ENCODE measurements at regions not wholly inside any gene's neighbourhood (a gene's known extent, or its start where the extent isn't known, plus 50 kb on each side); places are given as distances from the start of the nearest gene placed in this dataset.

GRCh38 chr17:6218333-6218732 lies 148.2 kb downstream of the WSCD1 start:
- peaks cover 0 to 27% (median 18%) of the 10 kb centered on the region in 8 donors for H3K9me3 Mint-ChIP-seq
- no peak overlapping the region for H3K4me3 ChIP-seq (ENCODE audit: low read length in 2 of 2)
- H3K27ac ChIP-seq (ENCODE audit: low read depth, low read length) = no peak overlapping the region
- no peak for DNase-seq
- no peaks in the 10 kb centered on the region for H3K9me3 ChIP-seq (ENCODE audit: control insufficient read depth in 1 of 2, low read length in 2 of 2)
- no peaks in the 10 kb centered on the region for H3K36me3 Mint-ChIP-seq
- POLR2A ChIA-PET (ENCODE audit: partially characterized antibody) = no interaction called here
- no peak overlapping the region for H3K27ac Mint-ChIP-seq
- H3K36me3 ChIP-seq (ENCODE audit: insufficient read depth, low read length) = no peaks in the 10 kb centered on the region
- H3K27me3 ChIP-seq (ENCODE audit: insufficient read depth, low read length) = no peaks in the 10 kb centered on the region
- intact Hi-C loops (cut with micrococcal nuclease) = no loop called here
- H3K27me3 Mint-ChIP-seq = peaks cover 22 to 25% of the 10 kb centered on the region in 2 donors
- CTCF ChIA-PET (ENCODE audit: partially characterized antibody) = no interaction called here
- peaks cover 0 to 3% (median under 1%) of the 10 kb centered on the region in 4 donors for H3K4me1 Mint-ChIP-seq
- no peak overlapping the region for H3K4me3 Mint-ChIP-seq
- no peaks in the 10 kb centered on the region for H3K4me1 ChIP-seq (ENCODE audit: insufficient read depth, low read length)

- Histone ChIP-seq H3K27me3 (ENCODE audit: insufficient read depth, low read length) (no peaks in the 10 kb centered on the region), H3K4me1 (ENCODE audit: insufficient read depth, low read length) (no peaks in the 10 kb centered on the region), H3K36me3 (ENCODE audit: insufficient read depth, low read length) (no peaks in the 10 kb centered on the region), H3K4me3 (ENCODE audit: low read length in 2 of 2) (no peak overlapping the region), H3K9me3 (ENCODE audit: control insufficient read depth in 1 of 2, low read length in 2 of 2) (no peaks in the 10 kb centered on the region), H3K27ac (ENCODE audit: low read depth, low read length) (no peak overlapping the region)
- ChIA-PET CTCF (ENCODE audit: partially characterized antibody) (no interaction called here), POLR2A (ENCODE audit: partially characterized antibody) (no interaction called here)
- no peaks in the 10 kb centered on the region for H3K36me3 Mint-ChIP-seq
- DNase-seq = no peak
- peaks cover 0 to 4% (median under 1%) of the 10 kb centered on the region in 8 donors for H3K9me3 Mint-ChIP-seq
- intact Hi-C loops (cut with micrococcal nuclease) = no loop called here
- no peak overlapping the region for H3K4me3 Mint-ChIP-seq
- H3K27ac Mint-ChIP-seq = no peak overlapping the region
- no peaks in the 10 kb centered on the region for H3K4me1 Mint-ChIP-seq
- H3K27me3 Mint-ChIP-seq = peaks cover 23 to 27% of the 10 kb centered on the region in 2 donors
Observed at GRCh38 chr17:6215071-6216035, 145.2 kb downstream of the WSCD1 start.

GRCh38 chr17:6213859-6214258 lies 143.7 kb downstream of the WSCD1 start:
- Histone ChIP-seq H3K27ac (ENCODE audit: low read depth, low read length) (no peak overlapping the region), H3K27me3 (ENCODE audit: insufficient read depth, low read length) (no peaks in the 10 kb centered on the region), H3K4me1 (ENCODE audit: insufficient read depth, low read length) (no peaks in the 10 kb centered on the region), H3K4me3 (ENCODE audit: low read length in 2 of 2) (no peak overlapping the region), H3K9me3 (ENCODE audit: control insufficient read depth in 1 of 2, low read length in 2 of 2) (no peaks in the 10 kb centered on the region), H3K36me3 (ENCODE audit: insufficient read depth, low read length) (no peaks in the 10 kb centered on the region)
- Mint-ChIP-seq H3K36me3 (no peaks in the 10 kb centered on the region), H3K27ac (no peak overlapping the region), H3K4me3 (no peak overlapping the region), H3K4me1 (no peaks in the 10 kb centered on the region), H3K9me3 (peaks cover 0 to 4% (median 0%) of the 10 kb centered on the region in 8 donors), H3K27me3 (peaks cover 19 to 31% of the 10 kb centered on the region in 2 donors)
- no peak for DNase-seq
- intact Hi-C loops (cut with micrococcal nuclease) = no loop called here
- POLR2A ChIA-PET (ENCODE audit: partially characterized antibody) = no interaction called here
- CTCF ChIA-PET (ENCODE audit: partially characterized antibody) = no interaction called here

- intact Hi-C loops (cut with micrococcal nuclease) = no loop called here
- no peak overlapping the region for H3K27ac ChIP-seq (ENCODE audit: low read depth, low read length)
- Mint-ChIP-seq H3K9me3 (no peaks in the 10 kb centered on the region), H3K36me3 (no peaks in the 10 kb centered on the region), H3K4me3 (no peak overlapping the region), H3K4me1 (no peaks in the 10 kb centered on the region), H3K27ac (no peak overlapping the region), H3K27me3 (peaks cover 12 to 22% of the 10 kb centered on the region in 2 donors)
- no peak overlapping the region for H3K4me3 ChIP-seq (ENCODE audit: low read length in 2 of 2)
- no peaks in the 10 kb centered on the region for H3K36me3 ChIP-seq (ENCODE audit: insufficient read depth, low read length)
- no peaks in the 10 kb centered on the region for H3K9me3 ChIP-seq (ENCODE audit: control insufficient read depth in 1 of 2, low read length in 2 of 2)
- no peaks in the 10 kb centered on the region for H3K4me1 ChIP-seq (ENCODE audit: insufficient read depth, low read length)
- H3K27me3 ChIP-seq (ENCODE audit: insufficient read depth, low read length) = no peaks in the 10 kb centered on the region
- no peak for DNase-seq
- ChIA-PET CTCF (ENCODE audit: partially characterized antibody) (no interaction called here), POLR2A (ENCODE audit: partially characterized antibody) (no interaction called here)
Observed at GRCh38 chr17:6212766-6213165, 142.6 kb downstream of the WSCD1 start.

GRCh38 chr17:6209829-6210228 lies 139.7 kb downstream of the WSCD1 start:
- H3K9me3 ChIP-seq (ENCODE audit: control insufficient read depth in 1 of 2, low read length in 2 of 2) = no peaks in the 10 kb centered on the region
- no peak for DNase-seq
- no peaks in the 10 kb centered on the region for H3K4me1 Mint-ChIP-seq

GRCh38 chr17:6208608-6209180 lies 138.5 kb downstream of the WSCD1 start:
- no peaks in the 10 kb centered on the region for H3K9me3 ChIP-seq (ENCODE audit: control insufficient read depth in 1 of 2, low read length in 2 of 2)
- H3K36me3 ChIP-seq (ENCODE audit: insufficient read depth, low read length) = no peaks in the 10 kb centered on the region
- intact Hi-C loops (cut with micrococcal nuclease) = no loop called here
- DNase-seq = no peak
- no peaks in the 10 kb centered on the region for H3K9me3 Mint-ChIP-seq
- no peaks in the 10 kb centered on the region for H3K36me3 Mint-ChIP-seq
- H3K4me3 ChIP-seq (ENCODE audit: low read length in 2 of 2) = no peak overlapping the region
- H3K4me1 ChIP-seq (ENCODE audit: insufficient read depth, low read length) = no peaks in the 10 kb centered on the region
- H3K27ac ChIP-seq (ENCODE audit: low read depth, low read length) = no peak overlapping the region
- H3K27me3 Mint-ChIP-seq = peaks cover 17 to 20% of the 10 kb centered on the region in 2 donors
- POLR2A ChIA-PET (ENCODE audit: partially characterized antibody) = no interaction called here
- H3K27ac Mint-ChIP-seq = no peak overlapping the region
- CTCF ChIA-PET (ENCODE audit: partially characterized antibody) = no interaction called here
- H3K27me3 ChIP-seq (ENCODE audit: insufficient read depth, low read length) = no peaks in the 10 kb centered on the region
- H3K4me1 Mint-ChIP-seq = no peaks in the 10 kb centered on the region
- no peak overlapping the region for H3K4me3 Mint-ChIP-seq

More at GRCh38 chr17:6209829-6210228, 139.7 kb downstream of the WSCD1 start:
- Histone ChIP-seq H3K36me3 (ENCODE audit: insufficient read depth, low read length) (no peaks in the 10 kb centered on the region), H3K4me3 (ENCODE audit: low read length in 2 of 2) (no peak overlapping the region), H3K27me3 (ENCODE audit: insufficient read depth, low read length) (no peaks in the 10 kb centered on the region), H3K4me1 (ENCODE audit: insufficient read depth, low read length) (no peaks in the 10 kb centered on the region), H3K27ac (ENCODE audit: low read depth, low read length) (no peak overlapping the region)
- intact Hi-C loops (cut with micrococcal nuclease) = no loop called here
- H3K27ac Mint-ChIP-seq = no peak overlapping the region
- no peaks in the 10 kb centered on the region for H3K9me3 Mint-ChIP-seq
- peaks cover 12 to 19% of the 10 kb centered on the region in 2 donors for H3K27me3 Mint-ChIP-seq
- H3K36me3 Mint-ChIP-seq = no peaks in the 10 kb centered on the region
- ChIA-PET POLR2A (ENCODE audit: partially characterized antibody) (no interaction called here), CTCF (ENCODE audit: partially characterized antibody) (no interaction called here)
- no peak overlapping the region for H3K4me3 Mint-ChIP-seq

GRCh38 chr17:6205525-6205924 lies 135.3 kb downstream of the WSCD1 start:
- Histone ChIP-seq H3K9me3 (ENCODE audit: control insufficient read depth in 1 of 2, low read length in 2 of 2) (no peaks in the 10 kb centered on the region), H3K4me1 (ENCODE audit: insufficient read depth, low read length) (no peaks in the 10 kb centered on the region), H3K27ac (ENCODE audit: low read depth, low read length) (no peak overlapping the region), H3K36me3 (ENCODE audit: insufficient read depth, low read length) (no peaks in the 10 kb centered on the region), H3K4me3 (ENCODE audit: low read length in 2 of 2) (no peak overlapping the region), H3K27me3 (ENCODE audit: insufficient read depth, low read length) (no peaks in the 10 kb centered on the region)
- intact Hi-C loops (cut with micrococcal nuclease) = no loop called here
- Mint-ChIP-seq H3K36me3 (no peaks in the 10 kb centered on the region), H3K4me1 (no peaks in the 10 kb centered on the region), H3K27ac (no peak overlapping the region), H3K9me3 (peaks cover 0 to 7% (median 0%) of the 10 kb centered on the region in 8 donors), H3K27me3 (peaks cover 17 to 34% of the 10 kb centered on the region in 2 donors), H3K4me3 (no peak overlapping the region)
- CTCF ChIA-PET (ENCODE audit: partially characterized antibody) = no interaction called here
- DNase-seq = no peak
- POLR2A ChIA-PET (ENCODE audit: partially characterized antibody) = no interaction called here
